IPS DF 6.9 (cell line): ENCODE measurements at regions not wholly inside any gene's neighbourhood (a gene's known extent, or its start where the extent isn't known, plus 50 kb on each side); places are given as distances from the start of the nearest gene placed in this dataset.

ENCODE experiments used
- DNase-seq: peaks from one replicate; pipeline ENCODE4 v3.0.0-alpha.2; 2013; ENCODE audit warnings: low read depth, low spot score
- H3K27ac ChIP-seq: one replicate; pipeline ENCODE4 v1.5.1; 2013; ENCODE audit warnings: low read length, control low read depth
- H3K27me3 ChIP-seq: 2 replicates; pipeline ENCODE4 v1.6.1; 2013; ENCODE audit warnings: mild to moderate bottlenecking, low read length; ENCODE audit not compliant: control insufficient read depth, insufficient read depth
- H3K36me3 ChIP-seq: 2 replicates; pipeline ENCODE4 v1.6.1; 2013; ENCODE audit warnings: low read length; ENCODE audit not compliant: control insufficient read depth, insufficient read depth
- H3K4me1 ChIP-seq: 2 replicates; pipeline ENCODE4 v1.6.1; 2013; ENCODE audit warnings: low read length; ENCODE audit not compliant: control insufficient read depth, insufficient read depth
- H3K4me3 ChIP-seq: 2 replicates; pipeline ENCODE4 v1.5.1; 2013; ENCODE audit warnings: mild to moderate bottlenecking, low read length
- H3K9me3 ChIP-seq: 2 replicates; pipeline ENCODE4 v1.6.1; 2013; ENCODE audit warnings: low read length, inconsistent platforms; ENCODE audit not compliant: control insufficient read depth, insufficient read depth
- WGBS: extraction: QIAGEN DNeasy Blood & Tissue Kit; methylation state at CpG from one replicate; pipeline ENCODE4 v1.1.7; 2013; ENCODE audit warnings: mixed read lengths, missing lambda C conversion rate; ENCODE audit not compliant: insufficient read length, insufficient coverage; 5-methylcytosine and 5-hydroxymethylcytosine counted together

DNA sequence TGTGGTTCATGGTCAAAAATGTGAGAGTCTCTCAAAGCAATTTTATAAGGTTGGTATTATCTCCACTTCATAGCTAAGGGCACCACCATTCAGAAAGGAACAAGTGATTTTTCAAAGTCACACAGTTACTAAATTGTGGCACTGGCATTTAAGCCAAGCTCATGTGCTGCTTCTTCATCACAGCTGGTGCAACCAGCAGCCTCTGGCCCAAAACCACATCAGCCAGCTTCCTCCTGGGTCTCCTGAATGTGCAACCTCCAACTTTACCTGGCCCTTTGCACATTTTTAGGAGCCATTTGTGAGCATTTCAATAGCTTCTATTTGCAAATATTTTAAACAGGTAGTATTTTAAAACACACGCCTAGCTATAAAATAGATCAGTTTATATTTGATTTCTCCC, 293.7 kb downstream of the BCL11A start:
- WGBS = no CpG with 5 or more reads among the region's 1 CpG
- Histone ChIP-seq H3K27me3 (no peaks in the 10 kb centered on the region), H3K27ac (no peak overlapping the region), H3K4me1 (peaks cover 1% of the 10 kb centered on the region; the same call in 1 of the 2 replicates), H3K9me3 (no peaks in the 10 kb centered on the region), H3K36me3 (no peaks in the 10 kb centered on the region), H3K4me3 (no peak overlapping the region)
- no peak for DNase-seq

DNA sequence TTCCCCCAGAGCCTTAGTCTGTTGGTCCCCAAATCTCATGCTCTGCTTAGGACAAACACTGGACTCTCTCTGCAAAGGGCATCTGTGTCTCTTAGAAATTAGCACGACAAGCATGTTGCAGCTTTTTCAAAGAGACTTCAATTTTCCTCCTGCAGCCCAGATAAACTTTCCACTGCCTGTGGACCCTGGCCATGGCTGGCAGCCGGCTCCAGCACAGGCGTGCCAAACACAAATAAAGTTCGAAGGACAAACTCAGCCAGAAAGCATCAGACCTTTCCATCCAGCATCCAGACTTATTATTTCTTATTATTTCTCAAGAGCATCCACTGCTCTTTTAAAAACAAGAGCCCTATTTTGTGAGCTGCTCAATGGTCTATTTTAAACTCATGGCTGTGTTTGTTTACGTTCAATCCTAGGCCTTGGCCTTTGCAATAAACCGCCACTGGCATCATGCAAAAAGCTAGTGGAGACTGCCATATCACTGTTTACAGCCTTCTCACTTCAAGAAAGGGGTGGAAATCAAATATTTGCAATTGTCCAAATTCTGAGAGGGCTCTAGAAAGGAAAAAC, 300.8 kb downstream of the BCL11A start:
- Histone ChIP-seq H3K27me3 (no peaks in the 10 kb centered on the region), H3K9me3 (no peaks in the 10 kb centered on the region), H3K36me3 (no peaks in the 10 kb centered on the region), H3K27ac (no peak overlapping the region), H3K4me3 (no peak overlapping the region), H3K4me1 (no peaks in the 10 kb centered on the region)
- WGBS = no CpG with 5 or more reads among the region's 6 CpGs
- DNase-seq = no peak

DNA sequence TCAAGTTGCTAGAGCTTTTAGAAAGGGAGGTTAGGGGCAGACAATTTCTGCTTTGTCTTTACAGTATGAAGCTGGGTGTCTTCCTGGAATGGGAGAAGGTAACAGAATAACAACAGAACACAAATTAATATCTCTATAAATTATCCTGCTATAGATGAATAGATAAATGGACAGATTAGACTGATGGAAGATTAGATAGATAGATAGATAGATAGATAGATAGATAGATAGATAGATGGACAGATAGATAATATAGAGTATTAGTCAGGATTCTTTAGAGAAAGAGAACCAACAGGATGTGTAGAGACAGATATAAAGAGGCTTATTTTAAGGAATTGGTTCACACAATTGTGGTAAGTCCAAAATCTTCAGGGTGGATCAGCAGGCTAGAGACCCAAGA, 302.2 kb downstream of the BCL11A start:
- H3K4me3 ChIP-seq = no peak overlapping the region
- no peaks in the 10 kb centered on the region; the same call in 1 of the 2 replicates for H3K9me3 ChIP-seq
- no peaks in the 10 kb centered on the region for H3K4me1 ChIP-seq
- no peaks in the 10 kb centered on the region for H3K27me3 ChIP-seq
- no peak for DNase-seq
- H3K27ac ChIP-seq = no peak overlapping the region
- no peaks in the 10 kb centered on the region for H3K36me3 ChIP-seq

DNA sequence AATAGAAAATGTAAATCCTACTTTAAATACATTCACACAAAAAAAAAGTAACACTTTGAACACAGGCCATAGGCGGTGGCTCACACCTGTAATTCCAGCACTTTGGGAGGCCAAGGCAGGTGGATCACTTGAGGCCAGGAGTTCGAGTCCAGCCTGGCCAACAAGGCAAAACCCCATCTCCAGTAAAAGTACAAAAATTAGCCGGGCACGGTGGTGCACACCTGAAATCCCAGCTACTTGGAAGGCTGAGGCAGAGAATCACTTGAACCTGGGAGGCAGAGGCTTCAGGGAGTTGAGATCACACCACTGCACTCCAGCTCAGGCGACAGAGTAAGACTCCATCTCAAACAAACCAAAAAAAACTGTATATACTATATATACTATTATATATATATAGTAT, 303.6 kb downstream of the BCL11A start:
- no peaks in the 10 kb centered on the region for H3K4me1 ChIP-seq

DNA sequence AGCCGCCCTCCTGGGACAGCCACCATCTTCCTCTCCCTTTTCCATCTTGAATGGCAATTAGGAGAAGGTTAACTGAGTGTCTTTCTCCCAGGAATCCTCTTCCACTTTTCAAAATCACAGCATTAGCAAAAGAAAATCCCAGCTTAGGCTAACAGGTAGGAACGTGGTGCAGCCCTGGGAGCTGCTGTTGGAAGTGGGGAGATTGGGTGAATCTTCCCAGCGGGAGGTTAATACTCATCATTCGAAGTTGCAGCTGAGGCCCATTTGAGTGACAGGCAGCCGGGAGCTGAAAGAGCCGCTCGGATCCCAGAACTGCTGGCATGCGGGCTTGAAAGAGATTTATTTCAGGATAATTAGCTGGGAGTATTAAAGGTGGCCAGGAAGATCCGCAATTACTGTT, 306.0 kb downstream of the BCL11A start:
- no peaks in the 10 kb centered on the region for H3K4me1 ChIP-seq
- H3K27me3 ChIP-seq = no peaks in the 10 kb centered on the region
- no peaks in the 10 kb centered on the region for H3K36me3 ChIP-seq
- no peak overlapping the region for H3K4me3 ChIP-seq
- WGBS = no CpG with 5 or more reads among the region's 9 CpGs
- no peak for DNase-seq
- H3K27ac ChIP-seq = no peak overlapping the region
- no peaks in the 10 kb centered on the region; the same call in 1 of the 2 replicates for H3K9me3 ChIP-seq

More for the DNA sequence above, 303.6 kb downstream of the BCL11A start:
- WGBS = no CpG with 5 or more reads among the region's 5 CpGs
- Histone ChIP-seq H3K36me3 (no peaks in the 10 kb centered on the region), H3K27ac (no peak overlapping the region), H3K4me3 (no peak overlapping the region), H3K27me3 (no peaks in the 10 kb centered on the region), H3K9me3 (no peaks in the 10 kb centered on the region; the same call in 1 of the 2 replicates)
- no peak for DNase-seq

DNA sequence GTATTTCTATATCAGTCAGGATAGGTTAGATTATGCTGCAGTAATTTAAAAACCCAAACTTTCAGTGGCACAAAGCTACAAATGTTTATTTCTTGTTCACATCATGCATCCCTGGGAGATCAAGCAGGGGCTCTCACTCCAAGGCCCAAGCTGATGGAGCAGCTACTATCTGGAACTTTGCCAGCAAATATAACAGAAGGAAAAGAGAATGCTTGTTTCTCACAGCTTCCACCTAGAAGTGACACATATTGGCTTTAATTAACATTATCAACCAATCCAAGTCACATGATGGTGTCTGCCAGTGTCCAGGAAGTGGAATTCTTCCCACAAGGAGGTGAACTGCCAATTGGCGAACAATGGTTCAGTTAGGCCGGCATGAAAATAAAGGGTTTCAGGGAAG, 306.9 kb downstream of the BCL11A start:
- WGBS = no CpG with 5 or more reads among the region's 2 CpGs
- DNase-seq = no peak

DNA sequence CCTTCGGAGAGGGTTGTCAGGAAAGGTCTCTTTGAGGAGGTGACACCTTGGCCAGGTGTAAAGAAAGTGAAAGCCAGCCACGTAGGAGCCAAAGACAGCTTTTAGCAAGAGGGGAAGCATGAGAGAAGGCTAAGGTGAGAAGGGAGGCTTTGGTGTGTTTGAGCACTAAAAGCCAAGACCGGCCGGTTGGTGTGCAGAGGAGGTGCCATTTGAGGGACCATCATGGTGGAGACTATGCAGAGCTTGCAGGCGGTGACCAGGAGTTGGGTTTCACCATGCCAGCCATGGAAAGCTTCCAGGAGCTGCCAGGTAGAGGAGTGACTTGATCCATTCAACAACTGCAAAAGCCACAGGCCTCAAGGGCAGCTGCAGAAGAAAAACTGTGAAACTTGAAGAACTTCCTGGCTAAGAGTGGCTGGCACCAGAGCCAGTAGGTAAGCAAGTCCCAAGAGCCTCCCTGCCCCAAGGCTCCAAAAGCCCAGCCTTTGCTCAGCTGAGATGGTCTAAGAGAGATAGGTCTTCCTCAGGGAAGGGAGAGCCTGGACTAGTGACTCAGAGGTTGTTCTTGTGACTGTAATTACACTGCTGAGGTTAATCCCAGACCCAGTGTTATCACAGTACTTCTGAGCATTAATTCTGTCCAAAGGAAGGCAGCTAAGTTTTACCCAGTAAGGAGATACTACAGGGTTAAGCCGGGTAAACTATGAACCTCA, 319.0 kb downstream of the BCL11A start:
- no peaks in the 10 kb centered on the region for H3K9me3 ChIP-seq
- no peaks in the 10 kb centered on the region for H3K36me3 ChIP-seq
- no CpG with 5 or more reads among the region's 6 CpGs for WGBS
- no peak for DNase-seq
- H3K4me3 ChIP-seq = no peak overlapping the region
- no peaks in the 10 kb centered on the region for H3K27me3 ChIP-seq
- H3K27ac ChIP-seq = no peak overlapping the region
- H3K4me1 ChIP-seq = no peaks in the 10 kb centered on the region

More for the DNA sequence above, 306.9 kb downstream of the BCL11A start:
- no peaks in the 10 kb centered on the region for H3K36me3 ChIP-seq
- no peak overlapping the region for H3K27ac ChIP-seq
- H3K4me1 ChIP-seq = no peaks in the 10 kb centered on the region
- H3K9me3 ChIP-seq = no peaks in the 10 kb centered on the region; the same call in 1 of the 2 replicates
- no peaks in the 10 kb centered on the region for H3K27me3 ChIP-seq
- H3K4me3 ChIP-seq = no peak overlapping the region

DNA sequence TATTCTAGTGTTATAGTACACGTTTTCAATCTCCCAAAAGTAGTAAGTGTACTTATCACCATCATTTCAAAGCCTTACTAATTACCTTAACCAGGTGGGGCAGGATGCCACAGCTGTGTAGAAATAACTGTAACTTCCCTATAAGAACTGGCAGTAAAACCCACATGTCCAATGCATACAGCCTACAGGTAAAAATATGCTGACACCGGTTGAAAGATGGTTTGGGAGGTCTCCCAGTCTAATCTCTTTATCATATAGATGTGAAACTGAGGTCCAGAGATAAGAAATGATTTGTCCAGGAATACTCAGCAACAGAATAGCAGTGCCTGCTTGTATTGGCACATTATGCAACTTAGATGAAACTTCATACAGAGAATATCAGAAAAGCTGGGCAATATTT, 322.9 kb downstream of the BCL11A start:
- Histone ChIP-seq H3K4me3 (no peak overlapping the region), H3K27me3 (no peaks in the 10 kb centered on the region), H3K4me1 (no peaks in the 10 kb centered on the region), H3K9me3 (no peaks in the 10 kb centered on the region), H3K27ac (no peak overlapping the region), H3K36me3 (no peaks in the 10 kb centered on the region)
- no peak for DNase-seq
- no CpG with 5 or more reads among the region's 2 CpGs for WGBS

DNA sequence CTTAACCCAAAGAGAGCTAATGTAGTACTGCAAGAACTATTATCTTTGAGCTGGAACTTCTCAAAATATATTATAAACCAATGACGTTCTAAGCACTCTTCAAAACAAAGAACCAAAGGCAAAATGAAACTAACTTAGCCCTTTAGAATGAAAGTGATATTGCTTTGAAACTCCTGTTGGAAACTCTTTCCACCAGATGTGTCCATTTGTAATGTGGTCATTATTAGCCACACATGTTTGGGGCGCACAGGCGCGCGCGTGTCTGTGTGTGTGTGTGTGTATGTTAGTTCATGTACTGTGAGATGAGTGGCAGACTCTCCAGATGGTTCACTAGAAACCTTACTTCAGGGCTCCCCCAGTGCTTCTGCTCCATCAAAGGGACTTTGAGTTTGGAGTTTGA, 323.4 kb downstream of the BCL11A start:
- no peak for DNase-seq
- H3K27me3 ChIP-seq = no peaks in the 10 kb centered on the region
- H3K4me3 ChIP-seq = no peak overlapping the region
- H3K4me1 ChIP-seq = no peaks in the 10 kb centered on the region
- H3K27ac ChIP-seq = no peak overlapping the region
- no CpG with 5 or more reads among the region's 6 CpGs for WGBS
- no peaks in the 10 kb centered on the region for H3K9me3 ChIP-seq
- no peaks in the 10 kb centered on the region for H3K36me3 ChIP-seq

DNA sequence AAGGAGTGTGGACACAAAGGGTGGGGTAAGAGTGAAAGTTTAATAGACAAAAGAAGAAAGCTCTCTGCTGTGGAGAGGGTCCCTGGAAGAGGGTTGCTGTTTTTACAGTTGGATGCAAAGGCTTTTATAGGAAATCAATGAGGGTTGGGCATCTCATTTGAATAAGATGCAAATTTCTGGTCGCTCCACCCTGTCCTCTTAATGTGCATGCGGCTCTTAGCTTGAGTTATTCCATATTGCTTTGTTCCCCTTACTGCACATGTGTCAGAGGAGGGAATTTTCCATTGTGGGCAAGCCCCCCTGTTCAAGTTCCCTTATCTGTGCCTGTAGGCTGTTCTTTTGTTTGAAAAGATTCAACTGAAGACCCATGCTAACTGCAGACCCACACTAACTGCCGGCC, 326.5 kb downstream of the BCL11A start:
- Histone ChIP-seq H3K4me1 (no peaks in the 10 kb centered on the region), H3K27me3 (no peaks in the 10 kb centered on the region), H3K4me3 (no peak overlapping the region), H3K36me3 (no peaks in the 10 kb centered on the region), H3K27ac (no peak overlapping the region), H3K9me3 (no peaks in the 10 kb centered on the region)
- no CpG with 5 or more reads among the region's 3 CpGs for WGBS
- DNase-seq = no peak

DNA sequence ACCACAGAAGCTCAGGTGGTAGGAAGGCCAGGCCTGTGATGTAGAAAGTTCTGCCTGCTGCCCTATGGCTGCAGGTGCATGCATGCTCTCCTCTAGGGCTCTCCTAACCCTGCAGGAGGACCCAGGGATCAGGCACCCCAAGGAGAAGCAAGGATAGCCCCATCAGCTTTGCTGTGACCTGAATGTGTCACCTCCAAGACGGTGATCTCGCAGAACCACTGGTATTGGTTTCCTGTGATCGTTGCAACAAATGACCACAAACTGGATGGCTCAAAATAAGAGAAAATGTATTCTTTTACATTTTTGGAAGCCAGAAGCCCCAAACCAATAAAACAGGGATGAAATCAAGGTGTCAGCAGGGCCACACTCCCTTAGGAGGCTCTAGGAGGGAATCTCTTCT, 327.3 kb downstream of the BCL11A start:
- no peaks in the 10 kb centered on the region for H3K36me3 ChIP-seq
- WGBS = no CpG with 5 or more reads among the region's 3 CpGs
- H3K9me3 ChIP-seq = no peaks in the 10 kb centered on the region

More for the DNA sequence above, 327.3 kb downstream of the BCL11A start:
- DNase-seq = no peak
- Histone ChIP-seq H3K27ac (no peak overlapping the region), H3K4me1 (no peaks in the 10 kb centered on the region), H3K4me3 (no peak overlapping the region), H3K27me3 (no peaks in the 10 kb centered on the region)
